ENCODE measurements at regions not wholly inside any gene's neighbourhood (a gene's known extent, or its start where the extent isn't known, plus 50 kb on each side); places are given as distances from the start of the nearest gene placed in this dataset.

DNA sequence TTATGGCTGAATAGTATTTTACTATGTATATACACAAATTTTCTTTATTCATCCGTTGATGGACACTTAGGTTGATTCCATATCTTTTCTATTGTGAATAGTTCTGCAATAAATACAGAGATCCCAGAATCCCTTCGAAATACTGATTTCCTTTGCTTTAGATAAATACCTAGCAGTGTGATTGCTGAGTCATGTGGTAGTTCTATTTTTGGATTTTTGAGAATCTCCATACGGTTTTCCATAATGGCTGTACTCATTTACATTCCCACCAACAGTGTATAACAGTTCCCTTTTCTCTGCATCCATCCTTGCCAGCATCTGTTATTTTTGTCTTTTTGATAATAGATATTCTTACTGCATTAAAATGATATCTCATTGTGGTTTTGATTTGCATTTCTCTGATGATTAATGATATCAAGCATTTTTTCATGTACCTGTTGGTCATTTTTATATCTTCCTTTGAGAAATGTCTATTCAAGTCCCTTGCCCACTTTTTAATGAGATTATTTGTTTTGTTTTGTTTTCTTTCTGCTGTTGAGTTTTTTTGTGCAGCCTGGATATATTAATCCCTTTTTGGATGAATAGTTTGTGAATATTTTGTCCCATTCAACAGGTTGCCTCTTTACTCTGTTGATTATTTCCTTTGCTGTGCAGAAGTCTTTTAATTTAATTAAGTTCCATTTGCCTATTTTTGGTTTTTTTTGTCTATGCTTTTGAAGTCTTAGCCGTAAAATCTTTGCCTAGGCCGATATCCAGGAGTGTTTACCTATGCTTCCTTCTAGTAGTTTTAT, 466.7 kb upstream of the TENM3 start:
- DNase-seq (ENCODE audit: low read depth): no peak
- TF ChIP-seq CTCF (IDR thresholded peaks at IDR 0.05; ENCODE audit: low read length, missing control alignments): no peak

GRCh38 chr4:181777518-181777917, 465.7 kb upstream of the TENM3 start:
- no peak overlapping the region for H3K4me3 ChIP-seq (replicated peaks; ENCODE audit: low read depth, low read length)
- no peak for TF ChIP-seq CTCF (IDR thresholded peaks at IDR 0.05; ENCODE audit: low read length, missing control alignments)
- no peak for DNase-seq (ENCODE audit: low read depth)

More for the DNA sequence above, 466.7 kb upstream of the TENM3 start:
- H3K4me3 ChIP-seq (replicated peaks; ENCODE audit: low read depth, low read length): no peak overlapping the region

- no peak for TF ChIP-seq CTCF (IDR thresholded peaks at IDR 0.05; ENCODE audit: low read length, missing control alignments)
- H3K4me3 ChIP-seq (replicated peaks; ENCODE audit: low read depth, low read length): no peak overlapping the region
- no peak for DNase-seq (ENCODE audit: low read depth)
These were observed 458.3 kb upstream of the TENM3 start for GRCh38 chr4:181784881-181785280.

- no peak overlapping the region for H3K4me3 ChIP-seq (replicated peaks; ENCODE audit: low read depth, low read length)
- no peak for TF ChIP-seq CTCF (IDR thresholded peaks at IDR 0.05; ENCODE audit: low read length, missing control alignments)
These were observed 450.6 kb upstream of the TENM3 start for GRCh38 chr4:181792641-181793040.

DNA sequence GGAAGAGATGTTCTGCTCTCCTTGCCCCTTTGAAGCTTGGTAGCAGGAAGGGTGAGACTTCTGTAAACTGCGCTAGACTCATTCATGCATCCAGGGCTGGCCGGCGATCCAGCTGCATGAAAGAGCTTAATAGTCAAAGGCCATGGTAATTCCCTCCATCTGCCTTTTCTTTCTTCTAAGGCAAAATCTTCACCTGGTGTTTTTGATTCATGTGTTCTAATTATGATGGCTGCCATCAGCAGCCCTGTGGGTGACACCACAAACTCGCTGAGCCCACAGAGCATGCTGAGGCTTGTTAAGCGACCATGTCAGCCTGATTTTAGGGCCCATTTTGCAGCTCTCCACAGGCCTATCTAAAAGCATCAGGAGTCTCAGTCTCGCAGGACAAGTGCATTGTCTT, 450.1 kb upstream of the TENM3 start:
- no peak overlapping the region for H3K4me3 ChIP-seq (replicated peaks; ENCODE audit: low read depth, low read length)
- TF ChIP-seq CTCF (IDR thresholded peaks at IDR 0.05; ENCODE audit: low read length, missing control alignments): no peak
- no peak for DNase-seq (ENCODE audit: low read depth)

More at GRCh38 chr4:181792641-181793040, 450.6 kb upstream of the TENM3 start:
- DNase-seq (ENCODE audit: low read depth): no peak

GRCh38 chr4:181796502-181796901, 446.7 kb upstream of the TENM3 start:
- DNase-seq (ENCODE audit: low read depth): peak; percentile 36
- TF ChIP-seq CTCF (IDR thresholded peaks at IDR 0.05; ENCODE audit: low read length, missing control alignments): no peak
- H3K4me3 ChIP-seq (replicated peaks; ENCODE audit: low read depth, low read length): no peak overlapping the region

DNA sequence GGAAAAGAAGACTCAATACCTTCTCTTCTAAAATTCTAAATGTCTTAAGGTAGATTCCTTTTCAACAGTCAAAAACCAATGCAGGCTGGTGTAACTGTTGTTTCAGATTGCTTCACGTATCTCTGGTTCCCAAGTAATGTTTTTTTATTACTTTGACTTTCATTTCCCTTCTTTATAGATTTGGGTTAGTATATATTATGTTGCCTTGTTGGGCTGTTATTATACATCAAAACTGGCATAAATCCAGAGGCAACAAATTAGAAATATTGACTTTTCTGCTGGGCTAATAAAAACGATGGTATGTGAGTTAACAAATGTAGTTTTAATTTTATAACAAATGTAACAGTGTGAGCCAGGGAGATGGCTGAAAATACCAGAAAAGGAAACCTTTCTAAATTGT, 444.7 kb upstream of the TENM3 start:
- no peak overlapping the region for H3K4me3 ChIP-seq (replicated peaks; ENCODE audit: low read depth, low read length)
- DNase-seq (ENCODE audit: low read depth): no peak
- no peak for TF ChIP-seq CTCF (IDR thresholded peaks at IDR 0.05; ENCODE audit: low read length, missing control alignments)
